GM19238 (cell line): ENCODE measurements at regions not wholly inside any gene's neighbourhood (a gene's known extent, or its start where the extent isn't known, plus 50 kb on each side); places are given as distances from the start of the nearest gene placed in this dataset.

ENCODE experiments used
- DNase-seq: peaks from one replicate; pipeline ENCODE4 v3.0.0; 2011; ENCODE audit warnings: low spot score; ENCODE audit not compliant: insufficient read length

GRCh38 chr16:51624080-51624775, 473.2 kb upstream of the SALL1 start:
- DNase-seq: no peak

- DNase-seq: no peak
Measured at GRCh38 chr16:51621610-51622009, 470.5 kb upstream of the SALL1 start.

- no peak for DNase-seq
Measured at GRCh38 chr16:51615141-51615540, 464.1 kb upstream of the SALL1 start.

- no peak for DNase-seq
Measured at GRCh38 chr16:51607201-51607651, 456.2 kb upstream of the SALL1 start.

GRCh38 chr16:51596247-51596646, 445.2 kb upstream of the SALL1 start:
- no peak for DNase-seq

GRCh38 chr16:51592535-51593300, 441.6 kb upstream of the SALL1 start:
- DNase-seq: no peak

- no peak for DNase-seq
Measured at GRCh38 chr16:51592001-51592501, 441.0 kb upstream of the SALL1 start.

- DNase-seq: no peak
Measured at GRCh38 chr16:51591480-51591879, 440.4 kb upstream of the SALL1 start.

GRCh38 chr16:51579652-51580360, 428.7 kb upstream of the SALL1 start:
- DNase-seq: no peak

GRCh38 chr16:51577621-51578303, 426.7 kb upstream of the SALL1 start:
- DNase-seq: no peak

- no peak for DNase-seq
Measured at GRCh38 chr16:51576498-51577195, 425.6 kb upstream of the SALL1 start.

- DNase-seq: no peak
Measured at GRCh38 chr16:51573191-51573590, 422.1 kb upstream of the SALL1 start.

GRCh38 chr16:51569203-51569931, 418.3 kb upstream of the SALL1 start:
- DNase-seq: no peak

- no peak for DNase-seq
Measured at GRCh38 chr16:51567911-51568310, 416.8 kb upstream of the SALL1 start.

- DNase-seq: no peak
Measured at GRCh38 chr16:51565184-51565583, 414.1 kb upstream of the SALL1 start.

- no peak for DNase-seq
Measured at GRCh38 chr16:51562891-51563290, 411.8 kb upstream of the SALL1 start.

- DNase-seq: no peak
Measured at GRCh38 chr16:51559901-51560300, 408.8 kb upstream of the SALL1 start.

- no peak for DNase-seq
Measured at GRCh38 chr16:51557670-51558069, 406.6 kb upstream of the SALL1 start.

- DNase-seq: no peak
Measured at GRCh38 chr16:51556694-51557340, 405.7 kb upstream of the SALL1 start.

GRCh38 chr16:51553910-51554309, 402.8 kb upstream of the SALL1 start:
- DNase-seq: no peak
